GM03348 (cell line): ENCODE measurements at regions not wholly inside any gene's neighbourhood (a gene's known extent, or its start where the extent isn't known, plus 50 kb on each side); places are given as distances from the start of the nearest gene placed in this dataset.
A peak's percentile ranks its signal among the peaks of the same experiment; 100 is the strongest.

ENCODE experiments used
- DNase-seq: peaks from one replicate; pipeline ENCODE4 v3.0.0; 2012; ENCODE audit warnings: low spot score

DNA sequence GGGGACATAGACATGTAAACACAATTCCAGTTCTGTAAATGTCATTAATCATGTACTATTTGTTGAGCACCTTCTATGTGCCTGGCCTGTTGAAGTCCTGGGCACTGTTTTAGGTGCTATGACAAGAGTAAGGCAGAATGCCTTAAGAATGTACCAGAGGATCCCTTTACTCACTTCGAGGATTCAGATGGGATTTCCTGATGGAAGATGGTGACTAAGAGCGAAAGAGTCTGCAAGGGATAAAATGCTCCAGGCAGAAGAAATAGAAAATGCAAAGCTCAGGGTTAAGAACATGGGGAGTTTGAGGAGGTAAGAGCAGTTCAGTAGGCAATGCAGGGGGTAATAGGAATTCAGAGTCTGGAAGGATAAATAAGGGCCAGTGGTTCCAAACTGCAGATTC, 671.3 kb upstream of the TBX3 start:
- no peak for DNase-seq

DNA sequence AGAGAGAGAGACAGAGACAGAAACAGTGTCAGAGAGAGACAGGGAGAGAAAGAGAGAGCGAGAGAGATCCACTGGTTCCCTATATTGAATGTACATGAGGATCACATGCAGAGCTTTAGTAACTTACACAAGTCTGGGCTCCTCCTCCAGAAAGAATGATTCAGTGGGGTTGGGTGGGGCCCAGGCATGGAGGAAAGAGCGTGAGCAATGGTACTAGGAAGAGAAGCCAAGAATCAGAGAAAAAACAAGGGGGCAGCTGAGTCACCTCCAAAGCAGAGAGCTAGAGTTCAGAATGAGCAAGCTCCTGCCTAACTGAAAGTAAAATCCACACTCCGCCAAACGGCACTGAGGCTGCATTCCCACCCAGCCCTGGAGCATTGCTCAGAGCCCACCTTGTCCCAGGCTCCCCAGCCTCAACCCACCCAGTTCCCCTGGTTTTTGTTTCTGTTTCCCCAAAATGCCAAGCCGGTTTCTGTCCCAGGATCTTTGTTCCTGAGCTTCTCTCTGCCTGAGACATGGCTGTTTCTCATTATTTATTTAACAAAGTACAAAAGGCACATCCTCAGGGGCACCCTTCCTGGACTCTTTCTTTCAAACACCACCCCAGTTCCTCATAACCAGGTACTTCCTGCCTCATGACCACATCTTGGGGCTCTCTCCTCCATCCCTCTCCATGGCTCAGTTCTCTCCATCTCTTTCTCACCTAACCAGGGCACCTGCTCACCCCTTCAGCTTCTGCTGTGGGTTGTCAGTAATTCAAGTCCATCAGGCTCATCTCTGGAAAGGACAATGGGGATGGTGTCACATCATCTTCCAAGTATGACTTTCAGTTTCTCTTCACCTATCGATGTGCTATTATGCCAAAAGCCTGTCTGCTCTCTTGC, 670.3 kb upstream of the TBX3 start:
- DNase-seq: peak; percentile 91

DNA sequence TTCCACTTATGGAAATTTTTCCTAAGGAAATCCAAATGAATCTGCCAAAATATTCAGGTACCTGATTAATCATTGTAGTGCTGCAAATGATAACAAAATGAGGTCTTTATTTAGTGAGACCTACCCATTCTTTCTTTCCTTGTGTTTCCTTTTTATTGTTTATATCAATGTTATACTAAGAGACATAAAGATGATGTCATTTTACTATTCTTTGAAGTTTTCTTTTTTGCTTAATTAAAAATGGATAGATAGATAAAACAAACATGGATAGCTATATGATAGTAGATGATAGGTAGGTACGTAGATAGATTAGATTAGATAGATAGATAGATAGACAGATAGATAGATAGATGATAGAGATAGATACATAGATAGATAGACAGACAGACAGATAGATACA, 669.5 kb upstream of the TBX3 start:
- no peak for DNase-seq

DNA sequence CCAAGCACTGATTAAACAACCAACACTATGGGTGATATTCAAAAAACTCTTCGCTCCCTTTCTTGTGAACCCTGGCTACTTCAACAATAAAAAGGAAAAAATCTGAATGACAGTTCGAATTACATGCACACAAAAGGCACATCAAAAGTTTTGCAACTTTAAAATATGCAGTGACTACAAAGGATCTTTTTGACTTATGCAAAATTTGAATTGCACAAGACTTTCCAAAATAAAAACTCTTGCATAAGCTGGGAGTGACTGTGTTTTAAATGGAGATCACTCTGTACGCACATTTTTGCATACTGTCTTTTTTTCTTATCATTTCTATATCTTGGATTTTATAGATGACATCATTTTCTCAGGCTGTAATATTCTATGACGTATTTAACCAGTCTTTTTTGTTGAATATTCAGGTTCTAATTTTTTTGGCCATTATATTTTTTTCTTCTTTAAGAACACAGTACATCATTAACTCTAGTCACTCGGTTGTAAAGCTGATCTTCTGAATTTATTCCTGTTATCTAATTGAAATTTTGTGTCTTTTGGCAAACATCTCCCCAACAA, 667.6 kb upstream of the TBX3 start:
- DNase-seq: peak; percentile 53

DNA sequence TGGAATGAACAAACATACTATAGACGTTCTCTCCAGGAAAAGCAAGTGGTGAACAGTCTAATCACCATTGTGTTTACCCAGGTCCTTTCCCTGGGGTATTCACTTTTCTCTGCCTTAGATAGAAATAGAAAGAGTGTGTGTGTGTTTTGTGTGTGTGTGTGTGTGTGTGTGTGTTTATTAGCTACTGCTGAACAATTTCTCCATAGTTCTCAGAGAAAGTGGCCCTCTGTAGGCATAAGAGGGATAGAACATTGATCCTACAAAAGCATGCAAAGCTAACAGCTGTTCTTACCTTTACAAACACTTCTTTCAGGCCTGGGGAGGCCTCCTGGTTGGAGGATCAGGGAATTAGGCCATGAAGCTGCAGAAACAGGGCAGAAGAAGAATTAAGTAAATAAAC, 665.7 kb upstream of the TBX3 start:
- DNase-seq: no peak

DNA sequence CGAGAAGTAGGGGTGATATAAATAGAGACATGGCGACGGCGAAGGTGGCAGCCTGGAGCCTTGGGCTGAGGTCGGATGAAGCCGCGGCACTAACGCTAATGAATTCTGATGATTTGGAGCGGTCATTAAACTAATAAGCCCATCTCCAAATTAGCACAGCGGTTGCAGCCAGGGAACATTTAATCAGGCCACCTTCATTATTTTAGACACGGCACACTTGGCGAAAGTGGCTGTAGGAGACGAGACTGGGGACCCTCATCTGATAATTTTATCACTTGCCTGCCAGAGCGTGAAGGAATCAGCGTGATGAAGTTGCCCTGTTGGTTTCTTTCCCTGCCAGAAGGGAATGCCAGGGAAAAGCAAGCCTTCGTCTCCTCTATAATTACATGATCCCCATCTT, 664.3 kb upstream of the TBX3 start:
- DNase-seq: no peak

DNA sequence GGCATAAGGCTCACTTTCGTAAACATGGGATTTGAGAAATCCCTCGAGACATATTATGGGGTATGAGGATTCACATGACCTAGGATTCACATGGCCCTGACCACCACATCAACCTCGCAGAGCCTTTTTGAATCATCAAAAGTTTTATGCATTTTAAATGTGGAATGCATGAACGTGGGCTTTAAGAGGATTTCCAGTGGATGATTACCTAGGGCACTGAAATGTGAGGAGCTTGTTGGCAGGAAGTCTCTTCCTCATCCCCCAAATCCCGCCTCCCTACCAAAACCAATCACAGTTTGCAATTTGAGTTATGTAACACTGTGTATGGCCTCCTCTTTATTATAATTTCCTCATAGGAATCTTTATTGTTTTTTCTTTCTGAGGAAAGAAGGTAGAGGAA, 659.6 kb upstream of the TBX3 start:
- DNase-seq: no peak

DNA sequence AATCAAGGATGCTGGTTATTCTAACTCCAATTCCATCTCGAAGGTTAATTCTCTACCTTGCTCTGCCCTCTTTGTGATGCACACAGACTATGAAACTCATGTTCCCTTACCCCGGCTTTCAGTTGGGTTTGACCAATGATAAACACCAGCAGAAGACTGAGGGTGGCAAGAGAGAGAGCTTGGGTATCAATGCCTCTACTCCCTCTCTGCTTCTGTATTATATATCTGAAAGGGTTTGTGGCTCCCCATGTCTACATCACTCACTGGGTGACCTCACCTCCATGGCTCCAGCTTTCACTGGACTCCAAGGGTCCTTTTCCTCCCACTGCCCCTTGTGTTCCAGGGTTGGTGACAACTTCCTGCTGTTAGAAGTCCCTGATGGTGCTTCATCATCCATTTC, 659.0 kb upstream of the TBX3 start:
- no peak for DNase-seq

DNA sequence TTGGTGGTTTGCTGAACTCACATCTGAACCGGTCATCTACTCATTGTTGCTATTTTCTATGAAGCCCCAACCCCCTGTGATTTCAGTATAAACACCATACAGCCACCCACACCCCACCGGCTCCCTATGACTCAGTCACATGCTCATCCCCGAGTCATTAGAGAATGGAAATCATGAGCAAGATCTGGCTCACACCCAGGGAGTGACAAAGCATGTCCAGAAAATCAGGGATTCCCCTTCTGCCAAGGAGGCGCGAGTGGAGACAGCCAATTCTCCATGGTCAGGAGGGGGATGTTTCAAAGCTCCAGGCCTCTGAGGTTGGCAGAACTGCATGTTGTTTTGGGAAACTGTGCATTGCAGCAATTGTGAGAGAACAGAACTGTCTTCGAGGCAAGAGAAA, 657.5 kb upstream of the TBX3 start:
- peak; percentile 91 for DNase-seq

DNA sequence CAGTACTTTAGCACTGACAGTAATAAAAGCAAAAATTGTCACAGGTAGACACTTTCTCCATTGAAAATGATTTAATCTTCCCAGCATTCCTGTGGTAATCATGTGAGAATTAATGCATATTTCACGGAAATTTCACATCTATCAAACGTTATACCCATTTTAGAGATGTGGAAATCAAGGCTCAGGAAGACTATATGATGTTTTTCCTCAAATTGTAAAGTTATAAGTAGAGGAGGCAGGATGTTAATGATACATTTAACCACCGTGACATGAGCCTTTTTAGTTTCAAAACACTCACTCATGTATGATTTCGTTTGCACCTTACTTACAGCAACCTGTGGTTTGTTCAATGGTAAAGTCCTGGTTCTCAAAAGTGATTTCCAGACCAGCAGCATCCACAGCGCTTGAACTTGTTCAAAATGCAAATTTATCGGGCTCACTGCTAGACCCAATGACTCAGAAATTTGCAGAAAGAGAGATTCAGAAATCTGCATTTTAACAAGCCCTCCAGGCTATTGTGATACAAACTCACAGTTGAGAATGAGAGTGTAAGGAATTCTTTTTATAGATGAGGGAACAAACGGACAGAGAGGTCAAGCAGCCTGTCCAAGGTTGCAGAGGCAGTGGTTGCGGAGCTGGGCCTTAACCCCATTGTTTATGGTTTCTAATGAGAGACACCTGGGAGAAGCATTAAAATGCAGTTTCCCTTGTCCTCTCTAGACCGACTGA, 654.8 kb upstream of the TBX3 start:
- no peak for DNase-seq

DNA sequence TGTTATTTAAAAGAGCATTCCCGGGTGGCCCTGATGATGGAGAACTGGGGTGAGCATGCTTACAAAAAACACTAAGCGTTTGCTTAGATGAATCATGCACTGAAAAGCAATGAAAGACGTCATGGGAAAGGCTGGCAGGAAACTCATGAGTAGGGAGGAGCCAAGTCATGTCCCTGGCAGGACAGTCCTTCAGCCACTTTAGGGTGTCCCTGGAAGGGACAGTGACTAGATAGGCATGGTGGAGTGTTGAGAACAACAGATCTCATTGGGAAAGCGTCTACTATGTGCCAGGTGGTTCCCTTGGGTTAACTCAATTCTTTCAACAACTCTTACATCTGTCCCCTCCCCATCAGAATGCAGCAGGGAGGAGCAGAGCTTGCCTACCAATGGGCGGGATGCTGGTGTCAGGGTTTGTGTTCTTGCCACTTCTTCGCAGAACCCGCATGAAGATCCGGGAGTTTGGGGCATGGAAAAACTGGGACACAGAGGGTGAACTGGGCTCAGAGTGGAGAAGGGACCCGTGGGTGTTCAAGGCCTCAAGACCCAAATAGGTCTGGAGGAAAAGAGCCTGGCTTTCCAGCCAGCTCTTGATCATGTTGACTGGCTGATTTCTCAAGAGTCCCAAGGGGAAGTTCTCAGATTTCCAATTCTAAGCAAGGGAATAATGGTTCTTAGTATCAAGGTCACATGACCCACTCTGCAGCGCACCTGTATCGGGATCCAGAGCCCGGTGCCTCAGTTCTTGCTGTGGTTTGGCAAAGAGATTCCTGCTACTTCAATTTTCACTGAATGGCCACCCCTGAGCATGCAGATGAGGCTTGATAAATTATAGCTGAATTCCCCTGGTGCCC, 653.9 kb upstream of the TBX3 start:
- peak; percentile 70 for DNase-seq

DNA sequence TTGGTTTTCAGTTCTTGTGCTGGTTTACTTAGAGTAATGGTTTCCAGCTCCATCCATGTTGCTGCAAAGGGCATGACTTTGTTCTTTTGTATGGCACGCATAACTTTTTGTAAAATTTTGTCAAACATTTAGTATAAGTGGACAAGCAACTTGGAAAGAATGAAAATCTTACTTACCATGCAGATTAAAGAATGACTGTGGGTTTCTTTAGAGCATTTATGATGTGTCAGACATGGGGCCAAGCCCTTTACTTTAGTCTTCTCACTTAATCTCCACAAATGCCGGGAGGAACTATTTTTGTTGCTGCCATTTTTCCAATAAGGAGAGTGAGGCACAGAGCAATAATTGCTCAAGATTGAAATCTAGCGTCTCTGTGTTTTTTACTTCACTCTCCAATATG, 652.5 kb upstream of the TBX3 start:
- no peak for DNase-seq

DNA sequence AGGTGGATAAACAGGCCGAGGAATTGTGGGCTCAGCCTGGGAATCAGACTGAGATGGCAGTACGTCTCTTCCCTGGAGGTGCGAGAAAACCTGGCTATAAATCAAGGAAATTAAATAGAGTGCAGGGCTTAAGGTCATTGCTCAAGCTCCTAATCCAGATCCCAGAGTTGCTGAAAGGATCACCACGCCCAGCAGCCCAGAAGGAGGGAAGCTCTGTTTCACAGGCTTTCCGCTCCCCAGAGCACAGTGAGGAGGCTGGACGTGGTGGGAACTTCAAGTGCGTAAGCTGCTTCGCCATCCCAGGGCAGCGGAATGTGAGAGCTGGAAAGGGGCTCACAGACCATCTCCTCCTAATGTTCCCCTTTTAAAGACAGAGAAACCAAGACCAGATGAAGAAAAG, 651.6 kb upstream of the TBX3 start:
- DNase-seq: no peak

DNA sequence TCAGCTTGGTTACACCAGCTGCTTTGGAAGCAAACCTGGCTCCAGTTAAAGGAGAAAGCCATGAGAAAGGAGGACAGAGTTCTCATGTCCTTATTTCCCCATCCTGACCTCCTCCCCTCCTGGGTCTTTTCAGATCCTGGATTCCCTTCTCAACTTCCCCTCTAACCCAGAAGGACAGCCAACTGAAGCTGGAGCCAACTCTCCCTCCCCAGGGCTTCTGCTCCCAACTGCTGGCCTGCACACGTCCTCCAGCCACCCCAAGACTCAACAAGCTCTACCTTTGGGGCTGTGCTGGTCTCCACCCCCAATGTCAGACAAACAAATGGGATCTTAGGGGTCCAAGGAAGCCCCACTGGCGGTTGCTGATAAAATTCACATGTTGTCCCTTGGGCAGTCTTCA, 651.1 kb upstream of the TBX3 start:
- DNase-seq: no peak

DNA sequence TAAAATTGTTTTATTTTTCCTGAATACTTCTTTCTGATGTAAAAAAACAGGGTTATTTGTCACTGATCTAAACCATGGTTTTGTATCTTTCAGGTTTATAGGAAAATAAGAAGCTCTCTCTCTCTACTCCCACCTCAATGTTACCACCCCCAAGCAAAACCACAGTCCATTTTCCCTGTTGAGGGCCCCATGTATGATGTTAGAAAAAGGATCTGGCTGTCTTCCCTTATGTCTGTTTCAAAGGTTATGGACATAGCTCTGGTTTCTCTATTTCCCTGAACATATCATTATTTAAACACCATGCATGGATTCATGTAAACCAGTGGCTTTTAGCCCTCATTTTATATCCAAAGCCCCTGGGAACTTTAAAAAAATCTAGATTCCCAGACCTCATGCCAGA, 649.0 kb upstream of the TBX3 start:
- DNase-seq: no peak

DNA sequence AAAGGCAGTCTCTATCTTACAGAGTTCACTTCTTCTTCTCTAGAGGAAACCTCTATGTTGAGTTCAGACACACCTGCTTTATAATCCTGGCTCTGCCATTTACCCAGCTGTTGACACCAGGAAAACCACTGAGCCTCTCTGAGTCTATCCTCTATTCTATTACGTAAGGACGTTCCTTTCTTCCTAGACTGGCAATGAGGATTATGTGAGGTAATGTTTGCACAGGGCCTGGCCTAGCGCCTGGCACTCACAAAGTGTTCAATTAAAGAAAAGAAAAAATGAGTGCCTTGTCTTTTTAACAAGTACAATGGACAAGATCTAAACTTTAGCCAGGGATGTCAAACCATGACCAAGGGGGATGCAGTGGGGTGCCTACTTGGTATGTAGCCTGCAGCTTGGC, 641.9 kb upstream of the TBX3 start:
- DNase-seq: no peak

DNA sequence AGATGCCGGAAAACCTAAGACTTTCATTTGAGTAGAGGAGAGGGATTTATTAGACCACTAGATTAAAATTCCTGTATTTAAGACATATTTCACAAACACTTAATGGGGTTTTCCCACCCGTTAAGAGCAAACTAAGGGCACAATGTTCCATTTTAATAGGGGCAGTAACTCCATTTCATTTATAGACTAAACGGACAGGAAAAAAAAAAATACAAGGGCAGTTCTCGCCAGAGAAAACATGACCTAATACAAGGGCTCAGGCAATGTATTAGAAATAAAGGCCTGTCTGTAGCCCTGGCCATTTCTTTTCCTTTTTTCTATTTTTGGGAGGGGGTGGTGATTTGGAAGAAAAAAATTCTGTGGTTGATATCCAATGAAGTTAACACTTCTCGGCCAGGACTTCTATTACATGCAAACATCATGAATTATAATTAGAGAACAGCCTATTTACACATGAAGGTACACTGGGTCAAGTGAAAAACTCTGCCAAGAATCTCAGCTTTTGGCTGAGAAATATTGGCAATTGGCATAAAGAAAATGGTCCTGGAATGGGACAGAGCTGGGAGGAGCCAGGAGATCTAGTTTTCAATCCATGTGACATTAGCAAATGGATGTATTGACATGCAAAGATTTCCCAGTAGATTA, 641.1 kb upstream of the TBX3 start:
- no peak for DNase-seq

DNA sequence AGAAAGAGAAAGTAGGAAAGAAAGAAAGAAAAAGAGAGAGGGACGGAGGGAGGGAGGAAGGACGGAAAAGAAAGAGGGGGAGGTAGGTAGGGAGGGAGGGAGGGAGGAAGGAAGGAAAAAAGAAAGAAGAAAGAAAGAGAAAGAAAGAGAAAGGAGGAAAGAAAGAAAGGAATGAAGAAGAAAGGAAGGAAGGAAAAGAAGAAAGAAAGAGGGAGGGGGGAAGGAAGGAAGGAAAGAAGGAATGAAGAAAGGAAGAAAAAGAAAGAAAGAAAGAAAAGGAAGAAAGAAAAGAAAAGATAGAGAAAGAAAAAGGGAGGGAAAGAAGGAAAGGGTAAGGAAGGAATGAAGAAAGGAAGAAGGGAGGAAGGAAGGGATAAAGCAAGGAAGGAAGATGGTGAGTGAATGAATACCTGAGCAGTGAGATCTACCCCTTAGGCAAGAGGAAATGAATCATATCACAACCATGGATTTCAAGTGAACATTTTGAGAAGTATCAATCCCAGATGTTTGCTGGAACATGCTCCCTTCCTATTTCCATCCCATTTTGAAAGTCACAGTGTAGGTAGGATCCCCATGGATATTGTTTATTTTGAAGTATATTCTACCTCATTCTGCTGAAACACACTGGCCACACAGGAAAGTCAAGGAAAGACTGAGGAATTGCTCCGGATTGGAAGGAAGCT, 639.4 kb upstream of the TBX3 start:
- DNase-seq: peak; percentile 62

DNA sequence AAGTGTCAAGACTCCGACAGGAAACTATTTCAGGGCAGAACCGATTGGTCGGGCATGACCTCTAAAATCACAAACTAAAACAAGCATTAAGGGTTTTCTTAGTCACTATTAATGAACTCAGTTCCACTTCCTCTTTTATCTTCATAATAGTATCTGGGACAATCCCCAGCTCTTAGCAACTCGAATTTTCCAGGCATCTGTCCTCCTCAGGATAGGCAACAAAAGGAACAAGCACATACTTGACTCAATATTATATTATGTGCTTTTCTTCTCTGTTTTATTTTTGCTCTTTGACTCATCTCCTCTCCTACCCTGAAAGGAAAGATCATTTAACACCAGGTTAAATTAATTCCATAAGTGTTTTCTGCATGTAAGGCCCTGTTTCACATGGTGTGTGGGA, 638.3 kb upstream of the TBX3 start:
- DNase-seq: peak; percentile 37

DNA sequence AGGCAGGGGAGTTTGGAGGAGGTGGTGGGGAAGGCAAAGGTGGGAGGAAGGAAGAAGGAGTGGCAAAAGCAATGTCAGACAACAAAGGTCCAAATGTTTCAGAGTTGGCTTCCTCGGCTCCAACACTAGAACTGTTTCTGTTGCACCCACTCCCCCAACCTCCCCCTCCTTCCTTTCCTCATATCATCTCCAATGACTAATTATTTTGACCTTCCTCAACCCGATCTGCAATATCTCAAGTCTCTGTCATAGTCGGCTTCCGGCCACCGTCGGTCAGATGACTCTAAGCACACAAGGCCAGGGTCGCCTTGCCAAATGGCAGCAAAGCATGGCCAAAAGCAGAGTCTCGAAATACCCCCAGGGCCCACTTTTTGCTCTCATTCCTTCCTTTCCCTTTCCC, 637.0 kb upstream of the TBX3 start:
- DNase-seq: no peak

DNA sequence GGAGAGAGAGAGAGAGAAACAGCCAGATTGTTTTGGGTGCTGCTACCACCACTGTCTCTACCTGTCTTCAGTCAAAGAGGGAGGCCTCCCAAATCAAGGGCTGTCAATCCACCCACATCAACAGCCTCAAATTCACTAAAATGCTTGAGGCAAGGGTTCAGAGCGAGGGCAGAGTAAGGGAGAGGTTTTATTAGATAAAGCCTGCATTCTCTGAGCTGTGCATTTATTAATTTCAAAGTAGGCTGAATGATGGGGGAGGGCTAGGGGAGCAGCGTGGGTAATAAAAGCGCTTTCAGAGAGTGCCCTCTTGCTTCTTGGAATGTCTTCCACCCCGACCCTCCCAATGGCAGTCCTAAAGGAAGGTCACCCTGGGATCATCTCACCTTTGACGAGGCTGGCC, 636.5 kb upstream of the TBX3 start:
- DNase-seq: no peak
